ENCODE measurements at regions not wholly inside any gene's neighbourhood (a gene's known extent, or its start where the extent isn't known, plus 50 kb on each side); places are given as distances from the start of the nearest gene placed in this dataset.

DNA sequence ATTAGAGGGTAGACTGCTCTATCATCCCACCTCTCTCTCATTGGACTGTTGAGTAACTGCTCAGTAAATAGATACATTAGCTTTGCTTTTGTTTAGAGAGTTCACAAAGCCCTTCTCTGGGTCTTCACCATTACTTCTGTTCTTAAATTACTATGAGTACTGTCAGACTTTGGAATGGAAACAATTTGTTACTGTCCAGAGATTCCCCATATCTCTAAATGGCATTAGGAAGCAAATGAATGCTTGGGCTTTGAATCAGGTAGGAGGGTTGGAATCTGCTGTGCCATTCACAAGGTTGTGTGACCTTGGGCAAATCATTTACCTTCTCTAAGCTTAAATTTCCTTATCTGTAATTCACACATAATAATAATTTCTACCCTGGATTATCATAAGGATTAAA lies 541.0 kb upstream of the FZD8 start:
- DNase-seq, result no peak
- H3K9me3 Mint-ChIP-seq, result peaks cover 19% of the 10 kb centered on the region
- no peak overlapping the region for H3K27ac Mint-ChIP-seq
- no peaks in the 10 kb centered on the region for H3K4me1 Mint-ChIP-seq
- ATAC-seq, result no peak
- H3K4me3 Mint-ChIP-seq, result no peak overlapping the region
- H3K36me3 Mint-ChIP-seq (ENCODE audit: low read depth), result no peaks in the 10 kb centered on the region
- H3K27me3 Mint-ChIP-seq, result no peaks in the 10 kb centered on the region

DNA sequence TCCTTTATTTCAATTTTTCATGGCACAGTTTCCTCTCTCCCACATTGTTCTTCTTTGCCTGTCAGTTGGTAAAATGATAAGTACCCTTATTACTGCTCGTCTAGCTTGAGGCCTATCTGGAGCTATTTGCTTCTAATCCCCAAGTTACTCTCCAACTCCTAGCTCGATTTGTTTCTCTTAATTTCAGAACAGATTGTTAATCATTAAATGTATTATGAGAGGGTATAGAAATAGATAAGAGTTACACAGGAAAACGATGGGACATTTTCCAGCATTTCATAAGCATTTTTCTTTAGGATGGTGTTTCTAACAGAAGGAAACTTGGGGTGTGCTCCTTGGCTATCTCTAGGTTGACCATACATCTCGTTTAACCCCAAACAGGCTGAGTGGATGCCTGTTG lies 540.5 kb upstream of the FZD8 start:
- ATAC-seq (no peak), DNase-seq (no peak)
- Mint-ChIP-seq H3K4me3 (no peak overlapping the region), H3K9me3 (peaks cover 21% of the 10 kb centered on the region), H3K27me3 (no peaks in the 10 kb centered on the region), H3K4me1 (no peaks in the 10 kb centered on the region), H3K27ac (no peak overlapping the region), H3K36me3 (ENCODE audit: low read depth) (no peaks in the 10 kb centered on the region)

DNA sequence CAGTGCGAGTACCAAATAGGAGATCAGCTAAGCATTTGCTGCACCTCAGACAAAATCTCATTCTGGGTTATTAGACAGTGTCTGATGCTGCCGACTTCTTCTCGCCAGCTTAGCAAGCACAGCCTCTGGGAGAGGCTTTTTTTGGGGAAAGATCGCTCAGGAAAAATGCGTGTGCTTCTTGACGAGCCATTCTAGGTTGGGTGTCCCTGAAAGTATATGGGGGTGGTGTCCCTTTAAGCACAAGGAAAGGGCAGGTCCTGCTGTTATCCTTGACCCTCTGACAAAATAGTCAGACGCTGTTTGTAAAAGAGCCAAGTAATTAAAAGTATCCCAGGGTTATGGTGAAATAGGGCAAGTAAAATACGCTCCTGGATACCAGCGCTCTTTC lies 540.1 kb upstream of the FZD8 start:
- peaks cover 17% of the 10 kb centered on the region for H3K9me3 Mint-ChIP-seq
- no peak overlapping the region for H3K27ac Mint-ChIP-seq
- H3K4me1 Mint-ChIP-seq, result no peaks in the 10 kb centered on the region
- H3K36me3 Mint-ChIP-seq (ENCODE audit: low read depth), result no peaks in the 10 kb centered on the region
- DNase-seq, result no peak
- ATAC-seq, result no peak
- no peak overlapping the region for H3K4me3 Mint-ChIP-seq
- H3K27me3 Mint-ChIP-seq, result no peaks in the 10 kb centered on the region

DNA sequence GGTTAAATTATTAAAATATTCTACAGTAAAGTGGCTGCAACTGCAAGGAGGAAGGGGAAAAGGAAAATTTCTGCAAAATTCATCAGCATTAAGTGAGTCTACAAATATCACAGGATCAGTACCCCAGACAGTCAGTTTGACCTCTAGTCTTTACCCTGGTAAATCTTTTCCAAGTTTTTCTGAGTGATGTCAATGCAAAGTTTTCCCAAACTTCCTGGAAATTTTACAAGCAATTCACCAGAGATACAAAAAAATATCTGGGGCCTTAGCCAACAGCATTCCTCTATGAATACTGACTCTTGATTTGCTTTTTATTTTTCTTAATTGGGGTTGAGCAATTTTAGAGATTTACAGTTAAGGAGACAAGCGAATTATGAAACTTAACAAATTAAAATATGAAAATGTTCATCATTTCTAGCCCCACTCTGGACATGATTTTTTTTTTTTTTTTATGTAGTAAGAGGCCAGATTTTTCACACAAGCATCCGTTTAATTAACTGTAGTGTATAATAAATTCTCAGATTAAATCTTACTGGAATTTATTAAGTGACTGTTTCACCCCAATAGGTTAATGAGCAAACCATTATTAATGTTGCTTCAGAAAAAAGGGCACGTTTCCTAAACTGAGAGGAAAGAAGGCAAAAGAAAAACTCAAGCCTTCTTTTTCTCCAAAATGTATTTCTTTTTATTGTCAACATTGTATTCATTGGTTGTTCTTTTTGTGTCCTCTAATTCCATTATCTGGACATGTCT lies 539.5 kb upstream of the FZD8 start:
- H3K36me3 Mint-ChIP-seq (ENCODE audit: low read depth), result no peaks in the 10 kb centered on the region
- H3K4me3 Mint-ChIP-seq, result no peak overlapping the region
- H3K27ac Mint-ChIP-seq, result no peak overlapping the region
- peaks cover 15% of the 10 kb centered on the region for H3K9me3 Mint-ChIP-seq
- ATAC-seq (no peak), DNase-seq (no peak)
- no peaks in the 10 kb centered on the region for H3K4me1 Mint-ChIP-seq
- no peaks in the 10 kb centered on the region for H3K27me3 Mint-ChIP-seq

DNA sequence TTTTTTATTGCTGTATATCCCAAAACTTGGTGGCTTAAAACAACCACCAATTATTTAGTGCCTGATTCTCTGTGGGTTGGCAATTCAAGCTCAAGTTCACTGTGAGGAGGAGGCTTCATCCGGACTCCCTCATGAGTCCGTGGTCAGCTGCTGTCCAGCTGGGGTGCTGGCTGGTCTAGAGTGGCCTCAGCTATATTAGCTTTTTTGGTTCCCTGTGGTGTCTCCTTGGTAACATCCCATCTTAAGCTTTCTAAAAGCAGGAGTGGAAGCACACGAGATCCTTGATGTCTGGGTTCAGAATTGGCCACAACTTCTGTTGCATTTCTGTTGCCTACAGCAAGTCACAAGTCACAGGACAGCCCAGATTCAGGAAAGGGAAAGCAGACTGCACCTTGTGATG lies 536.5 kb upstream of the FZD8 start:
- H3K4me1 Mint-ChIP-seq, result no peaks in the 10 kb centered on the region
- DNase-seq (no peak), ATAC-seq (no peak)
- no peak overlapping the region for H3K27ac Mint-ChIP-seq
- no peaks in the 10 kb centered on the region for H3K27me3 Mint-ChIP-seq
- H3K9me3 Mint-ChIP-seq, result peaks cover 11% of the 10 kb centered on the region
- H3K4me3 Mint-ChIP-seq, result no peak overlapping the region
- no peaks in the 10 kb centered on the region for H3K36me3 Mint-ChIP-seq (ENCODE audit: low read depth)

DNA sequence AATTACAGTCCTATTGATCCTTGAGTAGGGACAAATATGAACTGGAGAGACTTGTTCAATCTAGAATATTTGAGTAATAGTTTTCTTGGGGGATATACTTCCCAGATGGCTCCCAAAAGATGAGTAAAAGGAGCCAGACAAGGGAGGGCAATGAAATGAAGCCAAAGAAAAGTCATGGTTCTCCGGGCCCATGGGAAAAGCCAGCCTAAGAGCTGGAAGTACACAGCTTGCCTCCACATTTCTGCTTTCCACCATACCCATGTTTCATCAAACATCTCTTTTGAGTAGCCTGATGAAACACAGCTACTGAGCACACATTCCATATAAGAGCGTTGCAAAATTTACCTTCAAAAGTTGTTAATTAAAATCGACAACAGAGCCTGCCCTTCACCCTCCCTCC lies 535.0 kb upstream of the FZD8 start:
- H3K4me1 Mint-ChIP-seq, result no peaks in the 10 kb centered on the region
- no peak overlapping the region for H3K27ac Mint-ChIP-seq
- no peak for ATAC-seq
- DNase-seq, result no peak
- H3K36me3 Mint-ChIP-seq (ENCODE audit: low read depth), result no peaks in the 10 kb centered on the region
- no peak overlapping the region for H3K4me3 Mint-ChIP-seq
- H3K9me3 Mint-ChIP-seq, result peaks cover 11% of the 10 kb centered on the region
- no peaks in the 10 kb centered on the region for H3K27me3 Mint-ChIP-seq

DNA sequence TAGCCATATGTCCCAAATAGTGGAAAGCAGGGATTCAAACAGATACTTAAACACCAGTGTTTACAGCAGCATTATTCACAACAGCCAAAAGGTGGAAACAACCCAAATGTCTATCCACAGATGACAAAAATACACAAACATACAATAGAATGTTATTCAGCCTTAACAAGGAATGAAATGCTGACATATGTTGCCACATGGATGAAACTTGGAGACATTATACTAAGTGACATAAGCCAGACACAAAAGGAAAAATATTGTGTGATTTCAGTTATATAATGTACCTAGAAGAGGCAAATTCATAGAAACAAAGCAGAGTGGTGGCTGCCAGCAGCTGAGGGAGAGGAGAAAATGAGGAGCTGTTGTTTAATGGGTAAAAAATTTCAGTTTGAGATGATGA lies 533.9 kb upstream of the FZD8 start:
- Mint-ChIP-seq H3K36me3 (ENCODE audit: low read depth) (no peaks in the 10 kb centered on the region), H3K4me3 (no peak overlapping the region), H3K4me1 (no peaks in the 10 kb centered on the region), H3K9me3 (peaks cover 11% of the 10 kb centered on the region), H3K27ac (no peak overlapping the region), H3K27me3 (no peaks in the 10 kb centered on the region)
- ATAC-seq (no peak), DNase-seq (no peak)

DNA sequence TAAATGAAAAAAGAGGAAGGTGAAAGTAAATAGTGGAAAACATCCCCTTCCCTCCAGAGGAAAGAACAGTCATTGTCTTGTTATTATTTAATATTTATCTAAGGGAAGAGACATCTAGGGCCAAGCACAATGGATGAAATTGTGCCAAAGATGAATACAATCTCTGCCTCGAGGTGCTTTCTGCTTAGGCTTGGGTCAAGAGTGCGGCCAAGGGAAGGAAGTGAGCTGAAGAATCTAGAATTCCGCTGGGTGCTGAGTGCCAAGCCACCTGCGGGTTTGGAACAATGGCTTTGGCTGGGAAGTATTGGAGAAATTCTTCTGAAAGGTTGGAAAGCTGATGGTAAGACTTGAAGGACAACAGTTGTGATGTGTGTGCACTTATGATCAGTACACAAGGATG lies 531.3 kb upstream of the FZD8 start:
- H3K4me3 Mint-ChIP-seq, result no peak overlapping the region
- H3K4me1 Mint-ChIP-seq, result no peaks in the 10 kb centered on the region
- H3K27me3 Mint-ChIP-seq, result no peaks in the 10 kb centered on the region
- no peaks in the 10 kb centered on the region for H3K36me3 Mint-ChIP-seq (ENCODE audit: low read depth)
- H3K27ac Mint-ChIP-seq, result no peak overlapping the region
- no peak for ATAC-seq
- peaks cover 11% of the 10 kb centered on the region for H3K9me3 Mint-ChIP-seq
- DNase-seq, result no peak

DNA sequence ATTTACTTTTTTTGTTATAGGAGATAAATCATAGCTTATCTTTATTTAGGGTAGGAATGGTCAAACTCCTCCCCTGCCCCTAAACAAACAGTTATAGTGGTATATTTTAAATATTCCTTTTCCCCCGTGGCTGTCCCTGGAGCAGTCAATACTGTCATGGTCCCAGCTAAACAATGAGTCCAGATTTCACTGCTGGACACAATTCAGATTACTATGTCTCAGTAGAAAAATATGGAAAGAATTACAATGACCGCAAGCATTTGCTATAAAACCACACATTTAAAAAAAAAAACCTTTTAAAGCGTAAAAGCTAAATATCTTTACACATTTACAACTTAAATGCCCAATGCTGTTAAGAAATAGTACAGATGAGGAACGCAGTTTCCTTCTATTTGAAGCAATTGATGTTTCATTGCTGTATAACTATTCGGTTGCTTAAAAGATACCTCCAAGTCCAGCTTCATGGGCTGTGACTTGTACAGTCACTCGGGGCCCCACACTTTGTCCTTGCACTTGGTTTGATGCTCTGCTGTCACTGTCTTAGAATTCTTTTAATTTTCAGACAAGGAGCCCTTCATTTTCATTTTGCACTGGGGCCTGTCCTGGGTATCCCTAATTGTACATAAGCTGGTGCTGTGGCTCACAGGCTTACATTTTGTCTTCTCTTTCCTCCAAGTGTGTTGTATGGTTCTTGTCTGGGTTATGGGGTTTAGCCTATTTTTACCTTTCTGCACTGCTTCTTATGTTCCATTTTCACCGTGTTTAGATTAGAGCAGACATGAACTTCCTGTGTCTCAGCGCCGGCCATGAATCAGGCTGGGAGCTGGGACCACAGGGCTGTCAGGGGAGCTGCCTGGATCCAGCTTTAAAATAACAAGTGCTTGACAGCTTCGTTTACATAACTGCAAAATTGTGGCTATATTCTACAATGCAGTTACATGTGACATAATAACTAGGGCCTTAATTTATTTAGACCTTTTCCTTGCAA lies 530.2 kb upstream of the FZD8 start:
- ATAC-seq (no peak), DNase-seq (no peak)
- no peaks in the 10 kb centered on the region for H3K36me3 Mint-ChIP-seq (ENCODE audit: low read depth)
- H3K9me3 Mint-ChIP-seq, result peaks cover 6% of the 10 kb centered on the region
- H3K27ac Mint-ChIP-seq, result no peak overlapping the region
- no peak overlapping the region for H3K4me3 Mint-ChIP-seq
- no peaks in the 10 kb centered on the region for H3K27me3 Mint-ChIP-seq
- H3K4me1 Mint-ChIP-seq, result no peaks in the 10 kb centered on the region

DNA sequence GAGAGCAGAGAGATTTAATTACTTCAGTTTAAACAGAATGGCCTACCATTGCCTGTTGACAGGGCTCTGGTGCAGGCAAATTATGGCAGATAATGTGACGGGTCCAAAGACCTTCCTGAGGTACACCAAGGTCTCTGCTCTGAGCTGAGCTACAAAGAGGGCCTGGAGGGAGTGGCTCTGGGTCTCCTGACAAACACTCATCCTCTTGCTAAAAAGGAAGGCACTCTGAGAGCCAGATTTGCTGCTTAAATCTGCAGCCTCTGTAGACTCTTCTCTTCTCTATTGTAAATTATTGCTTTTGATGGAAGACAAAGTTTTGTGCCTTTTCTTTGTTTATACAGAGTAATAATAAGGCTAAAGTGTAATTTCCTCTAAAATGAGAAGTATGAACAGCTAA lies 529.5 kb upstream of the FZD8 start:
- peaks cover 6% of the 10 kb centered on the region for H3K9me3 Mint-ChIP-seq
- H3K27ac Mint-ChIP-seq, result no peak overlapping the region
- no peaks in the 10 kb centered on the region for H3K4me1 Mint-ChIP-seq
- no peak overlapping the region for H3K4me3 Mint-ChIP-seq
- H3K27me3 Mint-ChIP-seq, result no peaks in the 10 kb centered on the region
- DNase-seq (no peak), ATAC-seq (no peak)
- no peaks in the 10 kb centered on the region for H3K36me3 Mint-ChIP-seq (ENCODE audit: low read depth)

DNA sequence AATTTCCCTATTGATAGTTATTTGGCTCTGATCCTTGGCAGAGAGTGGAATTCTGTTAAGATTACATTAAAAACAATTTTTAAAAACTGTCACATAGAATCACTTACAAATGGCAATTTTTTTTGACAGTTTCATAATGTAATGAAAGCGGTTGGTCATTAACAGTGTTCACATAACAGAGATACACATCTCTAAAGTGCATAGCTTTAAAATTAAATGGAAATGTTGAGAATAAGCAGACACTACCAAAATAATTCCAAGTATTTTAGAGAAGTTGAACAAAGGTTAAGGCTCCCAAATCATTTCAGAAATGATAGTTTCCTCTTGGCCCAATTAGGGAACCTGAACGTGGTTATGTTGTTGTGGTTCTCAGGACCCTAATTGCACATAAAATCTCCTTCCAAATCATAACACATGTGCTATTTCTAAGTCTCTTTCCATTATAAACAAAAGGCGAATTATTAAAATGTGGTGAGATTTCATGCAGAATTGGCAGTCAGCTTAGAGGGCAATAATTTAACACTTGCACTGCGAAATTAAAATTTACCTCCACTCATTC lies 528.9 kb upstream of the FZD8 start:
- no peak for ATAC-seq
- H3K36me3 Mint-ChIP-seq (ENCODE audit: low read depth), result no peaks in the 10 kb centered on the region
- DNase-seq, result no peak
- no peaks in the 10 kb centered on the region for H3K27me3 Mint-ChIP-seq
- H3K4me3 Mint-ChIP-seq, result no peak overlapping the region
- H3K4me1 Mint-ChIP-seq, result no peaks in the 10 kb centered on the region
- peaks cover 6% of the 10 kb centered on the region for H3K9me3 Mint-ChIP-seq
- H3K27ac Mint-ChIP-seq, result no peak overlapping the region

DNA sequence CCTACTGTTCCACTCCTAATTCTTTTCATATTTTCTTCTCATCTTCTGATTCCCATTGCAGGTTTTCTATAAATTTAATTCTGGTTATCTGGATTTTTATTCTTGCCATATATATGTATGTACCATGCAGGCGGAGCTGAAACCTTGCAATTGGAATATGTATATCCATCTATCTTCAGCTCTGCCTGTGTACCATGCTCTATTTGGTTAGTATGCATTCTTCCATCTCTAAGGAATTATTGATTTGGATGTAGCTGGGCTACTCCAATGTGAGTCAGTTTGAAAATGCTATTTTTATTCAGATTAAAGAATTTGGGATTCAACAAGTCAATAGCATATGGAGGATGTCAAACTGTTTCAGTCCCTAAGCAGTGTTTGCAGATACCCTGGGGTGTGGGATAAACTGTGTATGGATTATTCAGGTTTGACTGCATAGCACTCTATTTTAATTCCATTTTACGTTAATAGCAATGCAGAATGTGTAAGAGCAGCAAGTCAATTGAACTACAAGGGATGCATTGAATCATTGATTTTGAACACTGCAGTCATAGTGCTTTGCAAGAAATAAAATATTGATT lies 528.1 kb upstream of the FZD8 start:
- H3K36me3 Mint-ChIP-seq (ENCODE audit: low read depth), result no peaks in the 10 kb centered on the region
- no peak for ATAC-seq
- H3K4me3 Mint-ChIP-seq, result no peak overlapping the region
- H3K4me1 Mint-ChIP-seq, result no peaks in the 10 kb centered on the region
- H3K9me3 Mint-ChIP-seq, result peaks cover 6% of the 10 kb centered on the region
- DNase-seq, result no peak
- no peak overlapping the region for H3K27ac Mint-ChIP-seq
- no peaks in the 10 kb centered on the region for H3K27me3 Mint-ChIP-seq

DNA sequence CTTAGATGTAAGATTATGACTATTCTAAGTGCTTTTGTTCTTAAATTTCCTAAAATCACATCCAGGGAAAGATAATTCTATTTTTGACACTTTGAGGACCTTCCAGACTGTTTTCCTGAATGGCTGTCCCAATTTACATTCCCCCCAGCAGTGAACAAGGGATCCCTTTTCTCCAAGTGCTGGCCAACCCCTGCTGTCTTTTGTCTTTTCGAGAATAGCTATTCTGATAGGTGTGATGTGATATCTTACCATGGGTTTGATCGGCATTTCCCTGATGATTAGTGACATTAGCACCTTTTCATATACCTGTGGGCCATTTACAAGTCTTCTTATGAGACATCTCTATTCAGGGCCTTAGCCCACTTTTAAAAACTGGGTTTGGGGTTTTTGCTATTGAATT lies 526.7 kb upstream of the FZD8 start:
- no peaks in the 10 kb centered on the region for H3K4me1 Mint-ChIP-seq
- no peak overlapping the region for H3K4me3 Mint-ChIP-seq
- peaks cover 5% of the 10 kb centered on the region for H3K9me3 Mint-ChIP-seq
- ATAC-seq (no peak), DNase-seq (no peak)
- no peak overlapping the region for H3K27ac Mint-ChIP-seq
- H3K27me3 Mint-ChIP-seq, result no peaks in the 10 kb centered on the region
- H3K36me3 Mint-ChIP-seq (ENCODE audit: low read depth), result no peaks in the 10 kb centered on the region

DNA sequence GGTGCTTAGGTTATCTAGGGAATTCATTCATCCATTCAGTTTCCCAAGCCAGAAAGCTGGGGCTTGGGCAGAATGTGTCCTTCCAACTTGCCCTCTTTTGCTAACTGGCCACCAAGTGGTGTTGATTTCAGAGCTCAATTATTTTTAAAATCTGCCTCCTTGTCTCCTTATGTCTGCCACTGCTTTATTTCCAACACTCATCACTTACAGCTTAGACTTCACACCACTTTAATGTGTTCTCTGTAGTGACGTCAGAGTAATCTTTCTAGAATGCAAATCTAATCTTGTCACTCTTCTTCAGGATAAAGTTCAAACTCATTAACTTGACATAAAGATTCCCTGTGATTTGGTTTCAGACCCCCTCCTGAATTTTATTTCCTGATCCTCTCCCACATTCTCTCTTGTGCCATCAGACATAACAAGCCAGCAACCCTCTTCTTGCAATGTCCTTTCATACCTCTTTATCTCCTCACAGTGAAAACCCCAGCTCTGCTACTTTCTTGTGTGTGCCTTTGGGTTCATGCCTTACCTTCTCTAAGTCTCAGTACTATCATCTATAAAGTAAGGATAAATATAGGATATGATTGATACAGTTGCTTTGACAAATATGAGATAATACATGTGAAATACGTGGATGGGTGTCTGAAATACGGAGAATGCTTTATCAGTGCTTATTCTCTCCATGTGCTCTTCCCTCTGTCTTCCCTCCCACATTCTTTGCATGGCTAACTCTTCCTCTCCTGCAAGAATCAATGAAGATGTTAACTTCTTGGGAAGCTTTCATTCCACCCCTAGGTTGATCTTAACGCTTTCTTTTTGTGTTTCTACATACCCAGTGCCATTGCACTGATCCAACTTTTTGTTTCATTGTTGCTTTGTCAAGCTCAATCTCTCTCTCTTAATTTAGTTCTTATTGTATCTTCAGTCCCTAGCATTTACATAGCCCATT lies 522.7 kb upstream of the FZD8 start:
- no peak overlapping the region for H3K27ac Mint-ChIP-seq
- peaks cover 10% of the 10 kb centered on the region for H3K9me3 Mint-ChIP-seq
- H3K27me3 Mint-ChIP-seq, result no peaks in the 10 kb centered on the region
- H3K4me3 Mint-ChIP-seq, result no peak overlapping the region
- no peak for DNase-seq
- no peaks in the 10 kb centered on the region for H3K36me3 Mint-ChIP-seq (ENCODE audit: low read depth)
- ATAC-seq, result no peak
- no peaks in the 10 kb centered on the region for H3K4me1 Mint-ChIP-seq

Data from activated naive CD8-positive, alpha-beta T cell treated with anti-CD3 and anti-CD28 coated beads, Interleukin-2, amount 50 U/mL, for 24 hours (primary cell).